Brain microvascular endothelial cell (primary cell): ENCODE measurements at regions not wholly inside any gene's neighbourhood (a gene's known extent, or its start where the extent isn't known, plus 50 kb on each side); places are given as distances from the start of the nearest gene placed in this dataset.

Experiments
- DNase-seq: peaks from one replicate; pipeline ENCODE4 v3.0.0-alpha.2; 2020
- H3K27ac ChIP-seq: fragments of 250-450 bp; sonication (Bioruptor Pico); 2 replicates; pipeline ENCODE4 v1.5.1; 2020; ENCODE audit warnings: mild to moderate bottlenecking, moderate library complexity
- H3K27me3 ChIP-seq: fragments of 250-450 bp; sonication (Bioruptor Pico); replicated peaks from 2 replicates; pipeline ENCODE4 v1.5.1; 2020; ENCODE audit warnings: mild to moderate bottlenecking
- H3K36me3 ChIP-seq: fragments of 250-450 bp; sonication (Bioruptor Pico); replicated peaks from 2 replicates; pipeline ENCODE4 v1.5.1; 2020; ENCODE audit warnings: mild to moderate bottlenecking
- H3K4me3 ChIP-seq: 2 replicates; pipeline ENCODE4 v1.5.1; 2011; ENCODE audit warnings: low read depth, mild to moderate bottlenecking, control low read depth, low read length, moderate library complexity
- CTCF ChIP-seq: IDR thresholded peaks from 2 replicates; pipeline ENCODE4 v1.5.1; 2011; ENCODE audit warnings: low read depth, mild to moderate bottlenecking, moderate library complexity, low read length, control low read depth, inconsistent platforms; ENCODE audit errors: missing control alignments
- in situ Hi-C: cut with HindIII; loops from 2 replicates; pipeline ENCODE4 v1.10.0; 2017; ENCODE audit warnings: low sequenced_read_pairs, low pct_ligation_motif_present

GRCh38 chr5:24290536-24290935 is 354.2 kb downstream of the CDH10 start:
- DNase-seq: no peak
- Histone ChIP-seq H3K27ac (no peak overlapping the region), H3K27me3 (no peaks in the 10 kb centered on the region), H3K4me3 (no peak overlapping the region), H3K36me3 (no peaks in the 10 kb centered on the region)
- in situ Hi-C loops: no loop called here
- TF ChIP-seq CTCF: no peak

GRCh38 chr5:24291916-24292315 is 352.9 kb downstream of the CDH10 start:
- DNase-seq: no peak
- no peaks in the 10 kb centered on the region for H3K27me3 ChIP-seq
- H3K27ac ChIP-seq: no peak overlapping the region
- no peak overlapping the region for H3K4me3 ChIP-seq
- TF ChIP-seq CTCF: no peak
- H3K36me3 ChIP-seq: no peaks in the 10 kb centered on the region
- in situ Hi-C loops: no loop called here

- Histone ChIP-seq H3K27me3 (no peaks in the 10 kb centered on the region), H3K27ac (no peak overlapping the region), H3K36me3 (no peaks in the 10 kb centered on the region), H3K4me3 (no peak overlapping the region)
- in situ Hi-C loops: no loop called here
- no peak for DNase-seq
- TF ChIP-seq CTCF: no peak
Observed at GRCh38 chr5:24294333-24294732, 350.4 kb downstream of the CDH10 start.

- in situ Hi-C loops: no loop called here
- no peak for DNase-seq
- Histone ChIP-seq H3K27me3 (no peaks in the 10 kb centered on the region), H3K27ac (no peak overlapping the region), H3K4me3 (no peak overlapping the region), H3K36me3 (no peaks in the 10 kb centered on the region)
- TF ChIP-seq CTCF: no peak
Observed at GRCh38 chr5:24314106-24314505, 330.7 kb downstream of the CDH10 start.

GRCh38 chr5:24320643-24321042 is 324.1 kb downstream of the CDH10 start:
- DNase-seq: no peak
- Histone ChIP-seq H3K4me3 (no peak overlapping the region), H3K36me3 (no peaks in the 10 kb centered on the region), H3K27me3 (no peaks in the 10 kb centered on the region), H3K27ac (no peak overlapping the region)
- no peak for TF ChIP-seq CTCF
- in situ Hi-C loops: no loop called here

GRCh38 chr5:24325306-24325832 is 319.4 kb downstream of the CDH10 start:
- no peak for DNase-seq
- no peaks in the 10 kb centered on the region for H3K36me3 ChIP-seq
- no peak overlapping the region for H3K4me3 ChIP-seq
- no peak overlapping the region for H3K27ac ChIP-seq
- in situ Hi-C loops: no loop called here
- H3K27me3 ChIP-seq: no peaks in the 10 kb centered on the region
- no peak for TF ChIP-seq CTCF
